Mesothelial cell of epicardium (in vitro differentiated cells): ENCODE measurements at regions not wholly inside any gene's neighbourhood (a gene's known extent, or its start where the extent isn't known, plus 50 kb on each side); places are given as distances from the start of the nearest gene placed in this dataset.

Source experiments
- DNase-seq, 2 experiments: peaks; one replicate each; pipeline ENCODE4 v3.0.0; 2021; ENCODE audit warnings: low spot score in 2 of 2; ENCODE audit not compliant: unreplicated experiment in 2 of 2
- H3K27ac Mint-ChIP-seq: 2 replicates; pipeline ENCODE4 v1.8.0; 2021; ENCODE audit warnings: mixed read lengths
- H3K27me3 Mint-ChIP-seq: 2 replicates; pipeline ENCODE4 v1.8.0; 2021; ENCODE audit warnings: low read depth, mixed read lengths
- H3K36me3 Mint-ChIP-seq: 2 replicates; pipeline ENCODE4 v1.8.0; 2021; ENCODE audit warnings: mixed read lengths
- H3K4me1 Mint-ChIP-seq: 2 replicates; pipeline ENCODE4 v1.8.0; 2021; ENCODE audit warnings: mixed read lengths
- H3K4me3 Mint-ChIP-seq: 2 replicates; pipeline ENCODE4 v1.8.0; 2021; ENCODE audit warnings: mild to moderate bottlenecking, moderate library complexity, mixed read lengths
- H3K9me3 Mint-ChIP-seq: 2 replicates; pipeline ENCODE4 v1.8.0; 2021; ENCODE audit warnings: mixed read lengths
- CTCF ChIP-seq: fragments of 200-600 bp; sonication (generic); IDR thresholded peaks from one replicate; pipeline ENCODE4 v1.5.0; 2021; ENCODE audit warnings: antibody characterized with exemption; ENCODE audit not compliant: unreplicated experiment

- no peak overlapping the region for H3K4me3 Mint-ChIP-seq
- H3K27ac Mint-ChIP-seq: no peak overlapping the region
- H3K27me3 Mint-ChIP-seq: no peaks in the 10 kb centered on the region
Observed at GRCh38 chr12:75813072-75813471, 218.5 kb downstream of the PHLDA1 start.

GRCh38 chr12:75812271-75813018, 219.1 kb downstream of the PHLDA1 start:
- Mint-ChIP-seq H3K4me1 (peaks cover 26% of the 10 kb centered on the region), H3K36me3 (no peaks in the 10 kb centered on the region), H3K4me3 (no peak overlapping the region), H3K9me3 (no peaks in the 10 kb centered on the region), H3K27me3 (no peaks in the 10 kb centered on the region), H3K27ac (peak overlapping the region; percentile 83)
- DNase-seq: no peak
- TF ChIP-seq CTCF: no peak

More at GRCh38 chr12:75813072-75813471, 218.5 kb downstream of the PHLDA1 start:
- H3K4me1 Mint-ChIP-seq: peaks cover 26% of the 10 kb centered on the region
- no peaks in the 10 kb centered on the region for H3K9me3 Mint-ChIP-seq
- no peak for DNase-seq
- TF ChIP-seq CTCF: no peak
- no peaks in the 10 kb centered on the region for H3K36me3 Mint-ChIP-seq

GRCh38 chr12:75809746-75810145, 221.8 kb downstream of the PHLDA1 start:
- peaks cover 6% of the 10 kb centered on the region for H3K9me3 Mint-ChIP-seq
- no peak for DNase-seq
- H3K36me3 Mint-ChIP-seq: no peaks in the 10 kb centered on the region
- H3K27me3 Mint-ChIP-seq: no peaks in the 10 kb centered on the region
- no peak overlapping the region for H3K27ac Mint-ChIP-seq
- H3K4me3 Mint-ChIP-seq: no peak overlapping the region
- peaks cover 17% of the 10 kb centered on the region for H3K4me1 Mint-ChIP-seq
- TF ChIP-seq CTCF: no peak

GRCh38 chr12:75807494-75807893, 224.1 kb downstream of the PHLDA1 start:
- no peak overlapping the region for H3K4me3 Mint-ChIP-seq
- H3K36me3 Mint-ChIP-seq: no peaks in the 10 kb centered on the region
- DNase-seq: no peak
- no peak overlapping the region for H3K27ac Mint-ChIP-seq
- no peak for TF ChIP-seq CTCF
- H3K27me3 Mint-ChIP-seq: no peaks in the 10 kb centered on the region
- peaks cover 9% of the 10 kb centered on the region for H3K4me1 Mint-ChIP-seq
- peaks cover 6% of the 10 kb centered on the region for H3K9me3 Mint-ChIP-seq

GRCh38 chr12:75805905-75806304, 225.7 kb downstream of the PHLDA1 start:
- no peak overlapping the region for H3K4me3 Mint-ChIP-seq
- peaks cover 6% of the 10 kb centered on the region for H3K9me3 Mint-ChIP-seq
- H3K4me1 Mint-ChIP-seq: no peaks in the 10 kb centered on the region
- H3K27ac Mint-ChIP-seq: no peak overlapping the region
- no peaks in the 10 kb centered on the region for H3K27me3 Mint-ChIP-seq
- TF ChIP-seq CTCF: no peak
- no peak for DNase-seq
- H3K36me3 Mint-ChIP-seq: no peaks in the 10 kb centered on the region
